ENCODE measurements at regions not wholly inside any gene's neighbourhood (a gene's known extent, or its start where the extent isn't known, plus 50 kb on each side); places are given as distances from the start of the nearest gene placed in this dataset.
A peak's percentile ranks its signal among the peaks of the same experiment; 100 is the strongest.

DNA sequence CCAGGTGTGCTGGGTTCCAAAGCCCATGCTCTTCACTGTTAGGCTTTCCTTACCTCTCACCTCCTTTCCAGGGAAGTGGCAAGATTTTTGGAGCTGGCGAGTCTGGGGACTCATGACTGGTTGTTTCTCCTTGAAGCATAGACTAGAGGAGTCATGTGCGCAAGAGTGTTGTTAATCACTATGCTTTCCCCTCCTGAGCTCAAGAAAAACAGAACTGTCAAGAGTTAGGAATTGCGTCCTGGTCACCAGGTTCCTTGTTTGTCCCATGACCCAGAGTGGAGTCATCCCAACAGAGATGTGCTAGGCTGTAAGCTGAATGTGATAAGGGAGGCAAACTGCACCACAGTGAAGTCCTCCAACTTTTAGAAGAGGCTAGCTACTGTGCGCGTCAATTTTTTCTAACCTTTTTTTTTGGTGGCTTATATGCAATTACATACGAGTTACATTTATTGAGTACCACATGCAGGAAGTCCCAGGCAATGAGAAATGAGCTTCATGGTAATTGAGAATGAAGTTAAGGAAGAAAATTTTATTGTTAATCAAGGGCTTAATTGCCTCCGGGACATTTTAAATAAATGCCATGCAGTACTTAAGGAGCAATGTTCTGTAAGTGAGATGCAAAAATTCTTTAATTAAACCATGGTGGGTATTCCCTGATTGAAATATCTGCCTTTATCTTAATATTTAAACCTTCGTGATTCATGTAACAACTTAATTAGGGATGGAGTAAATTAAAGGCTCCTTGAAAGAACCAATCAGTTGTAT lies 233.9 kb downstream of the ZIC5 start:
- no peaks in the 10 kb centered on the region for H4K20me1 ChIP-seq (ENCODE audit: control insufficient read depth, insufficient read depth, insufficient read length)
- H4K91ac ChIP-seq (ENCODE audit: insufficient read length, low read depth, low read length): no peak overlapping the region
- 0 out of 2 replicates have a peak overlapping the region, but pooled peaks have one; percentile 19 for H3K14ac ChIP-seq (ENCODE audit: insufficient read depth, low read length)
- TF ChIP-seq, protein P1, sequence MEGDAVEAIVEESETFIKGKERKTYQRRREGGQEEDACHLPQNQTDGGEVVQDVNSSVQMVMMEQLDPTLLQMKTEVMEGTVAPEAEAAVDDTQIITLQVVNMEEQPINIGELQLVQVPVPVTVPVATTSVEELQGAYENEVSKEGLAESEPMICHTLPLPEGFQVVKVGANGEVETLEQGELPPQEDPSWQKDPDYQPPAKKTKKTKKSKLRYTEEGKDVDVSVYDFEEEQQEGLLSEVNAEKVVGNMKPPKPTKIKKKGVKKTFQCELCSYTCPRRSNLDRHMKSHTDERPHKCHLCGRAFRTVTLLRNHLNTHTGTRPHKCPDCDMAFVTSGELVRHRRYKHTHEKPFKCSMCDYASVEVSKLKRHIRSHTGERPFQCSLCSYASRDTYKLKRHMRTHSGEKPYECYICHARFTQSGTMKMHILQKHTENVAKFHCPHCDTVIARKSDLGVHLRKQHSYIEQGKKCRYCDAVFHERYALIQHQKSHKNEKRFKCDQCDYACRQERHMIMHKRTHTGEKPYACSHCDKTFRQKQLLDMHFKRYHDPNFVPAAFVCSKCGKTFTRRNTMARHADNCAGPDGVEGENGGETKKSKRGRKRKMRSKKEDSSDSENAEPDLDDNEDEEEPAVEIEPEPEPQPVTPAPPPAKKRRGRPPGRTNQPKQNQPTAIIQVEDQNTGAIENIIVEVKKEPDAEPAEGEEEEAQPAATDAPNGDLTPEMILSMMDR (conservative IDR thresholded peaks at IDR 0.05): no peak
- peaks cover 61 to 70% of the 10 kb centered on the region in 2 experiments for H3K4me1 Mint-ChIP-seq
- no peak overlapping the region for H3K4me2 ChIP-seq (ENCODE audit: insufficient read depth, insufficient read length, low read length)
- no peaks in the 10 kb centered on the region for H3K9me3 ChIP-seq (ENCODE audit: control insufficient read depth, low read depth, low read length)
- H2BK20ac ChIP-seq (ENCODE audit: low read depth, low read length, poor library complexity, severe bottlenecking): no peak overlapping the region
- DNase-seq: no peak
- H3K79me1 ChIP-seq (ENCODE audit: insufficient read depth, low read depth, low read length, poor library complexity, severe bottlenecking): peaks cover 2% of the 10 kb centered on the region
- H3K23me2 ChIP-seq (ENCODE audit: insufficient read length, low read depth, low read length, poor library complexity, severe bottlenecking): no peaks in the 10 kb centered on the region
- no peak overlapping the region for H2BK15ac ChIP-seq (ENCODE audit: low read depth, low read length)
- H3T11ph ChIP-seq (ENCODE audit: low read length): no peak overlapping the region
- no peak overlapping the region for H2BK120ac ChIP-seq (ENCODE audit: low read depth, low read length, poor library complexity, severe bottlenecking)
- H3K4ac ChIP-seq (ENCODE audit: low read depth, low read length): no peak overlapping the region
- peak overlapping the region in 2 of 3 experiments; percentile 56 to 58; a peak in 2 of 7 replicates for H3K27ac Mint-ChIP-seq
- no peaks in the 10 kb centered on the region for H3K9me3 Mint-ChIP-seq
- H4K5ac ChIP-seq (ENCODE audit: insufficient read length, low read depth, low read length): no peak overlapping the region
- H2AFZ ChIP-seq (ENCODE audit: low read length): no peak overlapping the region
- H3K27me3 ChIP-seq (ENCODE audit: insufficient read depth, low read length): no peaks in the 10 kb centered on the region
- H3K18ac ChIP-seq (ENCODE audit: insufficient read length, low read depth, low read length): no peak overlapping the region
- H3K9ac ChIP-seq (ENCODE audit: extremely low read depth, insufficient read length, low read length): no peak overlapping the region
- H4K8ac ChIP-seq (replicated peaks; ENCODE audit: insufficient read length, low read depth, low read length): no peak overlapping the region
- no peak overlapping the region for H3K27ac ChIP-seq (ENCODE audit: insufficient read length, low read depth, low read length)
- H3K4me3 Mint-ChIP-seq: no peak overlapping the region
- H3K23ac ChIP-seq (ENCODE audit: insufficient read length, low read depth, low read length): no peak overlapping the region
- H3K27me3 Mint-ChIP-seq (ENCODE audit: low read depth): no peaks in the 10 kb centered on the region
- no peak overlapping the region for H3K56ac ChIP-seq (ENCODE audit: insufficient read length, low read depth, low read length)
- no peak overlapping the region for H2BK12ac ChIP-seq (ENCODE audit: insufficient read length, low read depth, low read length)
- H3K79me2 ChIP-seq (ENCODE audit: insufficient read depth, low read length): no peaks in the 10 kb centered on the region; the same call in 1 of the 2 replicates
- no CpG with 5 or more reads among the region's 8 CpGs for WGBS (ENCODE audit: extremely low coverage, insufficient read length, low lambda C conversion rate)
- no peak overlapping the region for H2AK5ac ChIP-seq (ENCODE audit: insufficient read length, low read length)
- no peaks in the 10 kb centered on the region for H3K36me3 Mint-ChIP-seq (ENCODE audit: insufficient read depth in 1 of 3, low read depth in 3 of 3)
- H3K4me1 ChIP-seq (ENCODE audit: insufficient read depth, low read length): peaks cover 4% of the 10 kb centered on the region; the same call in 1 of the 2 replicates
- no peak overlapping the region for H2BK5ac ChIP-seq (ENCODE audit: insufficient read length, low read length)

Data from H9 (cell line).